Immature natural killer cell (primary cell): ENCODE measurements at regions not wholly inside any gene's neighbourhood (a gene's known extent, or its start where the extent isn't known, plus 50 kb on each side); places are given as distances from the start of the nearest gene placed in this dataset.

ENCODE experiments used
- DNase-seq, 3 donors: peaks; one replicate each; pipeline ENCODE4 v3.0.0; 2022; ENCODE audit warnings: mixed read lengths in 1 of 3
- H3K27ac Mint-ChIP-seq, 6 donors: one replicate each; pipeline ENCODE4 v1.8.0; 2020; ENCODE audit warnings: mixed read lengths in 6 of 6, mild to moderate bottlenecking in 5 of 6, inconsistent platforms in 4 of 6, moderate library complexity in 3 of 6
- H3K27me3 Mint-ChIP-seq, 3 donors: one replicate each; pipeline ENCODE4 v1.8.0; 2020 to 2021; ENCODE audit warnings: low read depth in 3 of 3, mild to moderate bottlenecking in 3 of 3, mixed read lengths in 3 of 3, moderate library complexity in 3 of 3, inconsistent platforms in 1 of 3
- H3K36me3 Mint-ChIP-seq, 3 donors: one replicate each; pipeline ENCODE4 v1.8.0; 2020; ENCODE audit warnings: mixed read lengths in 3 of 3, inconsistent platforms in 2 of 3, mild to moderate bottlenecking in 2 of 3
- H3K4me1 Mint-ChIP-seq, 2 donors: one replicate each; pipeline ENCODE4 v1.8.0; 2020; ENCODE audit warnings: inconsistent platforms in 2 of 2, mild to moderate bottlenecking in 2 of 2, mixed read lengths in 2 of 2, moderate library complexity in 1 of 2
- H3K4me3 Mint-ChIP-seq, 5 donors: one replicate each; pipeline ENCODE4 v1.8.0; 2020; ENCODE audit warnings: mild to moderate bottlenecking in 5 of 5, mixed read lengths in 5 of 5, inconsistent platforms in 3 of 5, moderate library complexity in 3 of 5
- H3K9me3 Mint-ChIP-seq, 6 donors: one replicate each; pipeline ENCODE4 v1.8.0; 2020; ENCODE audit warnings: mild to moderate bottlenecking in 6 of 6, mixed read lengths in 6 of 6, inconsistent platforms in 4 of 6, moderate library complexity in 3 of 6

DNA sequence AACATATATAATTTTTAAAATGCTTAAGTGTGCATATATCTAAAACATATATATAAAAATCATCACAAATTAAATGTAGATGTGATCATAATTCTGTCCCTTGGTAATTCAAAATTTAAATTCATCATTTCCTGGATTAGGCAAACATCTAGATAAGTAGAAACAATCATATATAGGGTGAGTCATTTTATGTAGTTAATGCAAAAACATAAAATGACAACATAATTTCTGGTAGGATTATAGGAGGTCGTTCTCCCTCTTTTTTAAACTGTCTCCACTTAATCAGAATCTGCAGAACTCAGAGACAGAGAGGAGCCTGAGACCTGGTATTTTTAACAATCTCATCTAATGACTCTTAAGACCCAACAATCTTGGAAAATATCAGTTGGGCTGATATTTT, 333.4 kb downstream of the KCTD12 start:
- Mint-ChIP-seq H3K4me1 (peaks cover 0 to 10% of the 10 kb centered on the region in 2 donors), H3K36me3 (no peaks in the 10 kb centered on the region), H3K27ac (no peak overlapping the region), H3K4me3 (no peak overlapping the region), H3K27me3 (peaks cover 0 to 2% (median 0%) of the 10 kb centered on the region in 3 donors), H3K9me3 (peaks cover 0 to 3% (median 0%) of the 10 kb centered on the region in 6 donors)
- DNase-seq, result no peak

DNA sequence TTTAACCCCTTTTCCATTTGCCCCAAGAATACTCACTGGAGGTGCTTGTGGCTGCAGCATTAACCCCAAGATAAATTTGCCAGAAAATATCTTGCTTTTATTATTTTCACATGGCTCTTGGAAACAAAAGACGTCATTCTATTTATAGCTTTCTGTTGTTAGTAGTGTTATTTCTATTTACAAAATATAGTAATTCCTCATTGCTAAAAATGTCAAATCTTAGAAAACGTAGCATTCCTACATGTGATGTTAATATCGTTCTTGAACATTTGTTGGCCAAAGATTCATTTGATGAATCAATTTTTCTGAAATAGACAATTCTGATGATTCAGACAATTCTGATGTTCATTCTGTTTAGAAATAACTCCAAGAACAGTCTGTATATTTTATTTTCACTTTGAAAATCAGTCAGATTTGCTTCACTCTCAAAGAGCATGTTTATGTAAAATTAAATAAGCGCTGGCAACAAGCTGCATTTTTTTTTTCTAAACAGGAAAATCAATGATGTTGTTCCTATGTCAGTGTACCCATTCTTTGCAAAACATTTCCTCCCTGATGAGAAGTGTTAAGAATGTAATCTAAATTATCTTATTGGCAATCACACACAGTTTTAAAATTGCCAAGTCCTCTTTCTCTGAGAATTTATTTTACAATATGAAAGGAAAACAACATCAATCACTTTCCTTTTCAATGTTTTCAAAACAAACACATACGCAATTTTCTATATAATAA, 334.0 kb downstream of the KCTD12 start:
- no peak overlapping the region for H3K27ac Mint-ChIP-seq
- peaks cover 0 to 10% of the 10 kb centered on the region in 2 donors for H3K4me1 Mint-ChIP-seq
- no peaks in the 10 kb centered on the region for H3K36me3 Mint-ChIP-seq
- H3K4me3 Mint-ChIP-seq, result no peak overlapping the region
- peaks cover 0 to 3% (median 0%) of the 10 kb centered on the region in 6 donors for H3K9me3 Mint-ChIP-seq
- peaks cover 0 to 2% (median 0%) of the 10 kb centered on the region in 3 donors for H3K27me3 Mint-ChIP-seq
- DNase-seq, result no peak

- DNase-seq, result no peak
- H3K27me3 Mint-ChIP-seq, result peaks cover 0 to 2% (median 0%) of the 10 kb centered on the region in 3 donors
- peaks cover 0 to 10% (median 5%) of the 10 kb centered on the region in 6 donors for H3K9me3 Mint-ChIP-seq
- H3K4me3 Mint-ChIP-seq, result no peak overlapping the region
- H3K27ac Mint-ChIP-seq, result no peak overlapping the region
- no peaks in the 10 kb centered on the region for H3K4me1 Mint-ChIP-seq
- no peaks in the 10 kb centered on the region for H3K36me3 Mint-ChIP-seq
These were observed 344.0 kb downstream of the KCTD12 start for GRCh38 chr13:76542176-76542575.

DNA sequence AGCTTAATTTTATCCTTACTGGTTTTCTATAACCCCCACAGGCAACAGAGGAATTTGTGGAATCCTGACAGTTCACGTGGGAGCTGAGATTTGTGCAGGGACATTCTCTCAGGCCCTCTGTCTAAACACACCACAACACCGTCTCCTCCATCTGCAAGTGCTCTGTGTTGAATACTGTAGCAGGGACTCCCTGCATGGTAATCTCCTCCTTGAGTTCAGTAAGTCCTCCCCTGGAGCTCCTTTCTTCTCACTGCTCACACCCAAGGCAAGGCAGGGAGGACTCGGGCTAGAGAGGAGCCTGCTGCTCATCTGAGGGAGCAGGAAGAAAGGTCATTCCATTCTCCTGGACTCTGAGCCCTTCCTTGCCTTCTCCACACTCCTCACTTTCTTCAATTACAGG, 348.2 kb downstream of the KCTD12 start:
- no peak overlapping the region for H3K4me3 Mint-ChIP-seq

GRCh38 chr13:76533251-76533650, 353.0 kb downstream of the KCTD12 start:
- Mint-ChIP-seq H3K27ac (no peak overlapping the region), H3K9me3 (peaks cover 0 to 4% (median under 1%) of the 10 kb centered on the region in 6 donors), H3K36me3 (no peaks in the 10 kb centered on the region), H3K4me1 (no peaks in the 10 kb centered on the region), H3K4me3 (no peak overlapping the region), H3K27me3 (peaks cover 5 to 7% (median 7%) of the 10 kb centered on the region in 3 donors)
- no peak for DNase-seq

More for the DNA sequence above, 348.2 kb downstream of the KCTD12 start:
- H3K27ac Mint-ChIP-seq, result no peak overlapping the region
- peaks cover 5 to 7% (median 6%) of the 10 kb centered on the region in 3 donors for H3K27me3 Mint-ChIP-seq
- no peak for DNase-seq
- peaks cover 0 to 4% (median 1%) of the 10 kb centered on the region in 6 donors for H3K9me3 Mint-ChIP-seq
- no peaks in the 10 kb centered on the region for H3K4me1 Mint-ChIP-seq
- no peaks in the 10 kb centered on the region for H3K36me3 Mint-ChIP-seq

- Mint-ChIP-seq H3K36me3 (no peaks in the 10 kb centered on the region), H3K27me3 (no peaks in the 10 kb centered on the region), H3K9me3 (no peaks in the 10 kb centered on the region), H3K27ac (no peak overlapping the region), H3K4me3 (no peak overlapping the region), H3K4me1 (no peaks in the 10 kb centered on the region)
- no peak for DNase-seq
These were observed 359.2 kb downstream of the KCTD12 start for GRCh38 chr13:76527041-76527440.

GRCh38 chr13:76523740-76524340, 362.4 kb downstream of the KCTD12 start:
- no peak overlapping the region for H3K4me3 Mint-ChIP-seq
- H3K9me3 Mint-ChIP-seq, result no peaks in the 10 kb centered on the region
- H3K4me1 Mint-ChIP-seq, result no peaks in the 10 kb centered on the region
- no peak for DNase-seq
- no peaks in the 10 kb centered on the region for H3K36me3 Mint-ChIP-seq
- no peaks in the 10 kb centered on the region for H3K27me3 Mint-ChIP-seq
- no peak overlapping the region for H3K27ac Mint-ChIP-seq

GRCh38 chr13:76522083-76522755, 364.0 kb downstream of the KCTD12 start:
- H3K36me3 Mint-ChIP-seq, result no peaks in the 10 kb centered on the region
- H3K4me3 Mint-ChIP-seq, result no peak overlapping the region
- H3K9me3 Mint-ChIP-seq, result peaks cover 0 to 2% (median 0%) of the 10 kb centered on the region in 6 donors
- DNase-seq, result no peak
- no peaks in the 10 kb centered on the region for H3K4me1 Mint-ChIP-seq
- no peak overlapping the region for H3K27ac Mint-ChIP-seq
- peaks cover 0 to 2% (median 0%) of the 10 kb centered on the region in 3 donors for H3K27me3 Mint-ChIP-seq

GRCh38 chr13:76519685-76520084, 366.5 kb downstream of the KCTD12 start:
- Mint-ChIP-seq H3K4me1 (no peaks in the 10 kb centered on the region), H3K27ac (no peak overlapping the region), H3K9me3 (peaks cover 0 to 2% (median 0%) of the 10 kb centered on the region in 6 donors), H3K4me3 (no peak overlapping the region), H3K36me3 (no peaks in the 10 kb centered on the region), H3K27me3 (peaks cover 0 to 2% (median 0%) of the 10 kb centered on the region in 3 donors)
- no peak for DNase-seq

GRCh38 chr13:76516586-76516985, 369.6 kb downstream of the KCTD12 start:
- no peaks in the 10 kb centered on the region for H3K36me3 Mint-ChIP-seq
- H3K27ac Mint-ChIP-seq, result no peak overlapping the region
- peaks cover 0 to 2% (median 0%) of the 10 kb centered on the region in 6 donors for H3K9me3 Mint-ChIP-seq
- no peak overlapping the region for H3K4me3 Mint-ChIP-seq
- peaks cover 0 to 2% (median 0%) of the 10 kb centered on the region in 3 donors for H3K27me3 Mint-ChIP-seq
- H3K4me1 Mint-ChIP-seq, result no peaks in the 10 kb centered on the region
- DNase-seq, result no peak

DNA sequence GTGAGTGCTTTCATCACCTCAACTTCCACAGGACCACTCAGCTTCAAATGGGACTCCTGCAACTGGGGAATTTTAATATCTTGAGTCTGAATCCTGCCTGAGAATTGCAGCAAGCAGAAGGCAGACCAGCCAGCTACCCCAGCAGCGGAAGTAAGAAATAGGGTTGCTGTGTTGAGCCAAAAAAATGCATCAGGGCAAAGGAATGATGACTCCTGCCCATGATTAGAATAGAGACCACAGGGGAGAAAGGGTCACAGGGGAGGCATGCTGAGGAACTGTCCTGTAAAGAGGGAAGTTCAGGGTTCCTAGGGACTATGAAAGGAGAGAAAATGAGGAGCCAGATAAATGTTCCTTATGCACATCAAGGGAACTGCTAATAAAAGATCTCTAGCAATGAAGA, 370.2 kb downstream of the KCTD12 start:
- H3K27me3 Mint-ChIP-seq, result peaks cover 0 to 2% (median 0%) of the 10 kb centered on the region in 3 donors
- no peaks in the 10 kb centered on the region for H3K4me1 Mint-ChIP-seq
- H3K27ac Mint-ChIP-seq, result no peak overlapping the region
- peaks cover 0 to 2% (median 0%) of the 10 kb centered on the region in 6 donors for H3K9me3 Mint-ChIP-seq
- H3K36me3 Mint-ChIP-seq, result no peaks in the 10 kb centered on the region
- no peak overlapping the region for H3K4me3 Mint-ChIP-seq
- no peak for DNase-seq

GRCh38 chr13:76512721-76513145, 373.5 kb downstream of the KCTD12 start:
- no peak for DNase-seq
- H3K27me3 Mint-ChIP-seq, result no peaks in the 10 kb centered on the region
- no peak overlapping the region for H3K4me3 Mint-ChIP-seq
- peaks cover 0 to 4% (median 0%) of the 10 kb centered on the region in 6 donors for H3K9me3 Mint-ChIP-seq
- no peak overlapping the region for H3K27ac Mint-ChIP-seq
- no peaks in the 10 kb centered on the region for H3K4me1 Mint-ChIP-seq
- H3K36me3 Mint-ChIP-seq, result no peaks in the 10 kb centered on the region

DNA sequence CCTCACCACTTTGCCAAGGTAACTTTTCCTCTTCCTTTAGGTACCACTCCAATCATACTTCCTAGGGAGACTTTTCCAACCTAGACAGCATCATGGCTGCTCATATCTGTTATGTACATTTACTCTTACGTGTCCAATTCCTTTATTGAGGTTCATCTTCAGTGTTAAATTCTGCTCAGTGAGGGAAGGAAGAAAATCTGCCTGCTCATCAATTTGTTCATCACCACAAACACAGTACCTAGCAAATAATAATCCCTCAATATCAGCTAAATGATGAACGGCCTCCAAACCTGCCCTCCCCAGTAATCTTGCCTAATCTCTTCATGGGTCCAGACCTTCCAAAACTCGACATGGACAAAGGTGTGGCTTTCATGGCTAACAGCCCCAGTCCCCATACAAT, 380.8 kb downstream of the KCTD12 start:
- Mint-ChIP-seq H3K9me3 (peaks cover 0 to 6% (median 0%) of the 10 kb centered on the region in 6 donors), H3K27me3 (peaks cover 2% of the 10 kb centered on the region in 3 donors), H3K36me3 (no peaks in the 10 kb centered on the region), H3K4me1 (no peaks in the 10 kb centered on the region), H3K4me3 (no peak overlapping the region), H3K27ac (no peak overlapping the region)
- no peak for DNase-seq

DNA sequence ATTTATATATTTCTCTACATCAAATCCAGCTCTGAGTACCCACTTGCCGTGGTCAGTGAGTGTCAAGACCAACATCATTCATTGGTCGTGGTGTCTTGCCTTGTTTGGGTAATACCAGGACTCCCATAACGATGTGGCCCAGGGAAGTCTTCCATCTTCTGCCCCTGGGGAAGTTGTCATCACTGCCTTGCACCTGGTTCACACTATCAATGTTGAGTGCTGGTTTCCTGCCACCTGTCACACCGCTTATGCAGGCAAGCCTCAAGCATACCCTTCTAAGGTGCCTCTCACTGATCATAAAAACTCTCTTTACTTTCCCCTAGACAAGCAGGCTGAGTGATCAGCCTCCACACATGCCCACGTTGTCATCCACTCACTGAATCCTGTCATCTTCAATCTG, 382.4 kb downstream of the KCTD12 start:
- DNase-seq, result no peak
- Mint-ChIP-seq H3K4me1 (no peaks in the 10 kb centered on the region), H3K4me3 (no peak overlapping the region), H3K36me3 (no peaks in the 10 kb centered on the region), H3K9me3 (peaks cover 0 to 3% (median 0%) of the 10 kb centered on the region in 6 donors), H3K27me3 (peaks cover 2% of the 10 kb centered on the region in 3 donors), H3K27ac (no peak overlapping the region)
